DMS53 treated with DMSO at 0.1 percent for 48 hours (cell line): ENCODE measurements at regions not wholly inside any gene's neighbourhood (a gene's known extent, or its start where the extent isn't known, plus 50 kb on each side); places are given as distances from the start of the nearest gene placed in this dataset.
A peak's percentile ranks its signal among the peaks of the same experiment; 100 is the strongest.
"Not testable (repeated sequence)": the region's sequence is repeated elsewhere in the genome, so short reads cannot be mapped to it uniquely, and the experiment has no call there.

Source experiments
- DNase-seq: peaks from one replicate; lab custom pipeline; 2025; ENCODE audit not compliant: unreplicated experiment; lab: John Stamatoyannopoulos, UW

GRCh38 chr5:74406844-74407243 lies 233.7 kb downstream of the ENC1 start:
- no peak for DNase-seq

- no peak for DNase-seq
Measured at GRCh38 chr5:74405593-74405992, 234.9 kb downstream of the ENC1 start.

GRCh38 chr5:74404574-74405508 lies 235.7 kb downstream of the ENC1 start:
- DNase-seq, result no peak

GRCh38 chr5:74403771-74404170 lies 236.8 kb downstream of the ENC1 start:
- no peak for DNase-seq

GRCh38 chr5:74402553-74402952 lies 238.0 kb downstream of the ENC1 start:
- DNase-seq, result peak; percentile 83

- DNase-seq, result no peak
Measured at GRCh38 chr5:74401946-74402320, 238.6 kb downstream of the ENC1 start.

GRCh38 chr5:74401281-74401945 lies 239.1 kb downstream of the ENC1 start:
- no peak for DNase-seq

GRCh38 chr5:74400067-74400466 lies 240.5 kb downstream of the ENC1 start:
- DNase-seq, result no peak

GRCh38 chr5:74396913-74397622 lies 243.5 kb downstream of the ENC1 start:
- DNase-seq, result no peak

- DNase-seq, result no peak
Measured at GRCh38 chr5:74394916-74395880, 245.3 kb downstream of the ENC1 start.

GRCh38 chr5:74394528-74394915 lies 246.0 kb downstream of the ENC1 start:
- DNase-seq, result no peak

- no peak for DNase-seq
Measured at GRCh38 chr5:74393943-74394342, 246.6 kb downstream of the ENC1 start.

- no peak for DNase-seq
Measured at GRCh38 chr5:74392711-74393351, 247.7 kb downstream of the ENC1 start.

GRCh38 chr5:74391410-74391809 lies 249.1 kb downstream of the ENC1 start:
- DNase-seq, result no peak

- DNase-seq, result no peak
Measured at GRCh38 chr5:74390822-74391221, 249.7 kb downstream of the ENC1 start.

GRCh38 chr5:74390306-74390637 lies 250.3 kb downstream of the ENC1 start:
- no peak for DNase-seq

GRCh38 chr5:74389531-74390305 lies 250.8 kb downstream of the ENC1 start:
- DNase-seq, result no peak

GRCh38 chr5:74388411-74388810 lies 252.1 kb downstream of the ENC1 start:
- DNase-seq, result not testable (repeated sequence)

- no peak for DNase-seq
Measured at GRCh38 chr5:74386571-74387334, 253.8 kb downstream of the ENC1 start.
